ENCODE measurements at regions not wholly inside any gene's neighbourhood (a gene's known extent, or its start where the extent isn't known, plus 50 kb on each side); places are given as distances from the start of the nearest gene placed in this dataset.
A peak's percentile ranks its signal among the peaks of the same experiment; 100 is the strongest.

- Mint-ChIP-seq H3K4me3 (no peak overlapping the region), H3K9me3 (no peaks in the 10 kb centered on the region), H3K4me1 (peaks cover 64% of the 10 kb centered on the region), H3K27me3 (ENCODE audit: low read depth) (peaks cover 15% of the 10 kb centered on the region), H3K27ac (no peak overlapping the region), H3K36me3 (ENCODE audit: low read depth) (no peaks in the 10 kb centered on the region)
- no peak for TF ChIP-seq CTCF (IDR thresholded peaks at IDR 0.05; ENCODE audit: unreplicated experiment in 3 of 3)
Observed at GRCh38 chr4:41429280-41429669, 108.7 kb upstream of the LIMCH1 start.

- H3K36me3 Mint-ChIP-seq (ENCODE audit: low read depth) = no peaks in the 10 kb centered on the region
- H3K4me3 Mint-ChIP-seq = no peak overlapping the region
- no peaks in the 10 kb centered on the region for H3K9me3 Mint-ChIP-seq
- TF ChIP-seq CTCF (IDR thresholded peaks at IDR 0.05; ENCODE audit: unreplicated experiment in 3 of 3) = no peak
- peaks cover 64% of the 10 kb centered on the region for H3K4me1 Mint-ChIP-seq
- H3K27me3 Mint-ChIP-seq (ENCODE audit: low read depth) = peaks cover 12% of the 10 kb centered on the region
- H3K27ac Mint-ChIP-seq = peak overlapping the region; percentile 34 to 78 (median 69)
Observed at GRCh38 chr4:41430792-41431191, 107.2 kb upstream of the LIMCH1 start.

- no peaks in the 10 kb centered on the region for H3K36me3 Mint-ChIP-seq (ENCODE audit: low read depth)
- H3K4me1 Mint-ChIP-seq = peaks cover 68% of the 10 kb centered on the region
- peaks cover 8% of the 10 kb centered on the region for H3K27me3 Mint-ChIP-seq (ENCODE audit: low read depth)
- no peak for TF ChIP-seq CTCF (IDR thresholded peaks at IDR 0.05; ENCODE audit: unreplicated experiment in 3 of 3)
- H3K27ac Mint-ChIP-seq = peak overlapping the region; percentile 34 to 78 (median 69)
- H3K4me3 Mint-ChIP-seq = no peak overlapping the region
- H3K9me3 Mint-ChIP-seq = no peaks in the 10 kb centered on the region
Observed at GRCh38 chr4:41431276-41431675, 106.7 kb upstream of the LIMCH1 start.

- Mint-ChIP-seq H3K36me3 (ENCODE audit: low read depth) (no peaks in the 10 kb centered on the region), H3K4me3 (no peak overlapping the region), H3K9me3 (no peaks in the 10 kb centered on the region), H3K27ac (peak overlapping the region; percentile 63 to 78 (median 69)), H3K27me3 (ENCODE audit: low read depth) (peaks cover 8% of the 10 kb centered on the region), H3K4me1 (peaks cover 70% of the 10 kb centered on the region)
- TF ChIP-seq CTCF (IDR thresholded peaks at IDR 0.05; ENCODE audit: unreplicated experiment in 3 of 3) = no peak
Observed at GRCh38 chr4:41432219-41432618, 105.7 kb upstream of the LIMCH1 start.

GRCh38 chr4:41432881-41433280, 105.1 kb upstream of the LIMCH1 start:
- no peak overlapping the region for H3K4me3 Mint-ChIP-seq
- no peaks in the 10 kb centered on the region for H3K9me3 Mint-ChIP-seq
- no peaks in the 10 kb centered on the region for H3K36me3 Mint-ChIP-seq (ENCODE audit: low read depth)

More at GRCh38 chr4:41432881-41433280, 105.1 kb upstream of the LIMCH1 start:
- peak overlapping the region in 2 of 3 experiments; percentile 67 to 78 for H3K27ac Mint-ChIP-seq
- H3K27me3 Mint-ChIP-seq (ENCODE audit: low read depth) = peaks cover 8% of the 10 kb centered on the region
- no peak for TF ChIP-seq CTCF (IDR thresholded peaks at IDR 0.05; ENCODE audit: unreplicated experiment in 3 of 3)
- peaks cover 70% of the 10 kb centered on the region for H3K4me1 Mint-ChIP-seq
